Stimulated activated CD4-positive, alpha-beta T cell treated with anti-CD3 and anti-CD28 coated beads, Interleukin-15, amount 100 ng/mL, for 1 hour (primary cell): ENCODE measurements at regions not wholly inside any gene's neighbourhood (a gene's known extent, or its start where the extent isn't known, plus 50 kb on each side); places are given as distances from the start of the nearest gene placed in this dataset.

Experiments
- DNase-seq, 2 donors: peaks; one replicate each; pipeline ENCODE4 v3.0.0-alpha.2; 2020; ENCODE audit warnings: low read depth in 1 of 2, low spot score in 1 of 2

DNA sequence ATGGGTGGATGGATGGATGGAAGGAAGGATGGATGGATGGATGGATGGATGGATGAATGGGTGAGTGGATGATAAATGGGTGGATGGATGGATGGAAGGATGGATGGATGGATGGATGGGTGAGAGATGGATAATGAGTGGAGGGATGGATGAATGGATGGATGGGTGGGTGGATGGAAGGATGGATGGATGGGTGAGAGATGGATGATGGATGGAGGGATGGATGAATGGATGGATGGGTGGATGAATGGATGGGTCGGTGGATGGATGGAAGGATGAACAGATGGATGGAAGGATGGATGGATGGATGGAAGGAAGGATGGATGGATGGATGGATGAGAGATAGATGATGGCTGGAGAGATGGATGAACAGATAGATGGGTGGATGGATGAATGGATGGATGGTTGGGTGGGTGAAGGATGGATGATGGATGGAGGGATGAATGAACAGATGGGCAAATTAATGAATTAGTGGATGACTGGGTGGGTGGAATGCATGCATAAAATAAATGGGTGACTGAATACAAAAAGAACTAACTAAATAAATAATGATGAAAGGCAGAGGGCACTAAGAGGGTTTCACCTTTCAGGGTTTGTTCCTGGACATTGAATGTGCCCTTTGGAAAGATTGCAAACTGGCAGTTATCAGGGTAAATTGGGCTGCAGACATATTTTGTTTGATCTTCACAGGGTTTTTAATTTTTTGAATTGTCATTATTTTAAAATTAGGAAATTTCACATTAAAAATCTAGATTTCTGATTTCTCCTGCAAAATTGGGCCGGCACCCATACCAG, 50.9 kb upstream of the PTPN1 start:
- no peak for DNase-seq

DNA sequence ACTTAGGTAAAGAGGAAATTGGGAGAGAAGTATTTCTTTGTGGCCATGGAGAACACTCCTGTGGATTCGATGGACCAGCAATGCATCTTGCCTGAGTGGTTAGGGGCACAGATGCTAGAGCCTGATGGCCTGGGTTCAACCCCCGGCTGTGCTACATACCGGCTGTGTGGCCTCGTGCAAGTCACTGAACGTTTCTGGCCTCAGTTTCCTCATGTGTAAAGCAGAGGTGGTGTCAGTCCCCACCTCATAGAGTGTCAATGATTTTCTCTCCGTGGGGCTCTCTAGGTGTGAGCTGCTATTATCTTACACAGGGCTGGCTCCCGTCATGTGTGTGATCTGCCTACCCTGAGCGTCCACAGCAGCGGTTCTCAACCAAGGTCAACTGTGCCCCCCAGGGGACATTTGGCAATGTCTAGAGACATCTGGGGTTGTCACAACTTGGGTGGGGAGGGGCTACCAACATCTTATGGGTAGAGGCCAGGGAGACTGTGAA, 50.0 kb upstream of the PTPN1 start:
- no peak for DNase-seq
